ENCODE measurements at regions not wholly inside any gene's neighbourhood (a gene's known extent, or its start where the extent isn't known, plus 50 kb on each side); places are given as distances from the start of the nearest gene placed in this dataset.

DNA sequence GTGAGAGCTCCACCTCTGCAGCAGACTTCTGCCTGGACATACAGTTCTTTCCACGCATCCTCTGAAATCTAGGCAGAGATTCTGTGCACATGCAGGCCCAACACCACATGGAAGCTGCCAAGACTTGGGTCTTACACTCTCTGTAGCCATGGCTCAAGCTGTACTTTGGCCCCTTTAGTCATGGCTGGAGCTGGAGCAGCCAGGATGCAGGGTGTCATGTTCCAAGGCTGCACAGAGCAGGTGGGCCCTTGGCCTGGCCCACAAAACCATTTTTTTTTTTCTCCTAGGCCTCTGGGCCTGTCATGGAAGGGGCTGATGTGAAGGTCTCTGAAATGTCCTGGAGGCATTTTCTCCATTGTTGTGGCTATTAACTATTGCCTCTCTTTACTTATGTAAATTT, 990.5 kb upstream of the ADGRL3 start:
- TF ChIP-seq, protein P1, sequence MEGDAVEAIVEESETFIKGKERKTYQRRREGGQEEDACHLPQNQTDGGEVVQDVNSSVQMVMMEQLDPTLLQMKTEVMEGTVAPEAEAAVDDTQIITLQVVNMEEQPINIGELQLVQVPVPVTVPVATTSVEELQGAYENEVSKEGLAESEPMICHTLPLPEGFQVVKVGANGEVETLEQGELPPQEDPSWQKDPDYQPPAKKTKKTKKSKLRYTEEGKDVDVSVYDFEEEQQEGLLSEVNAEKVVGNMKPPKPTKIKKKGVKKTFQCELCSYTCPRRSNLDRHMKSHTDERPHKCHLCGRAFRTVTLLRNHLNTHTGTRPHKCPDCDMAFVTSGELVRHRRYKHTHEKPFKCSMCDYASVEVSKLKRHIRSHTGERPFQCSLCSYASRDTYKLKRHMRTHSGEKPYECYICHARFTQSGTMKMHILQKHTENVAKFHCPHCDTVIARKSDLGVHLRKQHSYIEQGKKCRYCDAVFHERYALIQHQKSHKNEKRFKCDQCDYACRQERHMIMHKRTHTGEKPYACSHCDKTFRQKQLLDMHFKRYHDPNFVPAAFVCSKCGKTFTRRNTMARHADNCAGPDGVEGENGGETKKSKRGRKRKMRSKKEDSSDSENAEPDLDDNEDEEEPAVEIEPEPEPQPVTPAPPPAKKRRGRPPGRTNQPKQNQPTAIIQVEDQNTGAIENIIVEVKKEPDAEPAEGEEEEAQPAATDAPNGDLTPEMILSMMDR (IDR thresholded peaks at IDR 0.05; ENCODE audit: control extremely low read depth in 1 of 3, insufficient read depth in 1 of 3, low read depth in 1 of 3, low read length in 3 of 3), result no peak
- TF ChIP-seq RNF2 (IDR thresholded peaks at IDR 0.05; ENCODE audit: borderline replicate concordance, low read depth, low read length, missing control alignments, poor library complexity, severe bottlenecking) (no peak), POLR2AphosphoS5 (IDR thresholded peaks at IDR 0.05; ENCODE audit: low read depth, low read length) (no peak), BCL11A (IDR thresholded peaks at IDR 0.05; ENCODE audit: low read depth in 2 of 2, low read length in 2 of 2) (no peak), YY1 (IDR thresholded peaks at IDR 0.05; ENCODE audit: low read depth, low read length) (no peak), POLR2A (IDR thresholded peaks at IDR 0.05; ENCODE audit: control extremely low read depth in 1 of 2, low read depth in 2 of 2, low read length in 2 of 2) (no peak), TAF1 (IDR thresholded peaks at IDR 0.05; ENCODE audit: low read depth, low read length) (no peak), BACH1 (IDR thresholded peaks at IDR 0.05; ENCODE audit: low read length) (no peak), EP300 (IDR thresholded peaks at IDR 0.05; ENCODE audit: borderline replicate concordance in 1 of 2, low read depth in 2 of 2, low read length in 2 of 2) (no peak), GABPA (IDR thresholded peaks at IDR 0.05; ENCODE audit: borderline replicate concordance, insufficient read depth, low read length) (no peak)
- TF ChIP-seq, protein P2, sequence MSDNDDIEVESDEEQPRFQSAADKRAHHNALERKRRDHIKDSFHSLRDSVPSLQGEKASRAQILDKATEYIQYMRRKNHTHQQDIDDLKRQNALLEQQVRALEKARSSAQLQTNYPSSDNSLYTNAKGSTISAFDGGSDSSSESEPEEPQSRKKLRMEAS (IDR thresholded peaks at IDR 0.05), result no peak
- TF ChIP-seq, protein P3, sequence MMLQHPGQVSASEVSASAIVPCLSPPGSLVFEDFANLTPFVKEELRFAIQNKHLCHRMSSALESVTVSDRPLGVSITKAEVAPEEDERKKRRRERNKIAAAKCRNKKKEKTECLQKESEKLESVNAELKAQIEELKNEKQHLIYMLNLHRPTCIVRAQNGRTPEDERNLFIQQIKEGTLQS (IDR thresholded peaks at IDR 0.05; ENCODE audit: insufficient read depth, low read depth, low read length), result no peak
